ENCODE measurements at regions not wholly inside any gene's neighbourhood (a gene's known extent, or its start where the extent isn't known, plus 50 kb on each side); places are given as distances from the start of the nearest gene placed in this dataset.

DNA sequence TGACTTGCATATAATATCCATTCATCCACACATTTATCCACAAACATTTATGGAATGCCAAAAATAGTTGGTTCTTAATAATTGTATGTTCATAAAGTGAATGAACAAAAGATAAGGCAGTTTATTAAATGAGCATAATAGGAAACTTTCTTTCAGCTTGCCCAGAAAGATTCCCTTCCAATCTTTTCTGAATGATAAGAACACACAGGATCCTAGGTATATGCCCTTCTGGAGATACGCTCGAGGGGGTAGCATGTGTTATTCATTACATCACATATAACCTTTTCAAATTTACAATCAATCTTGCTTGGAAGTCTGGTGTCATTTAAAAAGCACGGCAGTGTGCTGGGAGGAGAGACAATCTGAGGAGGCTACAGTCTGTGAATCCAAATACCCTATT, 80.4 kb upstream of the PDK4 start:
- TF ChIP-seq, protein P1, sequence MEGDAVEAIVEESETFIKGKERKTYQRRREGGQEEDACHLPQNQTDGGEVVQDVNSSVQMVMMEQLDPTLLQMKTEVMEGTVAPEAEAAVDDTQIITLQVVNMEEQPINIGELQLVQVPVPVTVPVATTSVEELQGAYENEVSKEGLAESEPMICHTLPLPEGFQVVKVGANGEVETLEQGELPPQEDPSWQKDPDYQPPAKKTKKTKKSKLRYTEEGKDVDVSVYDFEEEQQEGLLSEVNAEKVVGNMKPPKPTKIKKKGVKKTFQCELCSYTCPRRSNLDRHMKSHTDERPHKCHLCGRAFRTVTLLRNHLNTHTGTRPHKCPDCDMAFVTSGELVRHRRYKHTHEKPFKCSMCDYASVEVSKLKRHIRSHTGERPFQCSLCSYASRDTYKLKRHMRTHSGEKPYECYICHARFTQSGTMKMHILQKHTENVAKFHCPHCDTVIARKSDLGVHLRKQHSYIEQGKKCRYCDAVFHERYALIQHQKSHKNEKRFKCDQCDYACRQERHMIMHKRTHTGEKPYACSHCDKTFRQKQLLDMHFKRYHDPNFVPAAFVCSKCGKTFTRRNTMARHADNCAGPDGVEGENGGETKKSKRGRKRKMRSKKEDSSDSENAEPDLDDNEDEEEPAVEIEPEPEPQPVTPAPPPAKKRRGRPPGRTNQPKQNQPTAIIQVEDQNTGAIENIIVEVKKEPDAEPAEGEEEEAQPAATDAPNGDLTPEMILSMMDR (IDR thresholded peaks at IDR 0.05) = no peak
- TF ChIP-seq POLR2AphosphoS5 (IDR thresholded peaks at IDR 0.05) = no peak
